ENCODE measurements at regions not wholly inside any gene's neighbourhood (a gene's known extent, or its start where the extent isn't known, plus 50 kb on each side); places are given as distances from the start of the nearest gene placed in this dataset.

- TF ChIP-seq EZH2 (IDR thresholded peaks at IDR 0.05; ENCODE audit: low read length) (no peak), CTCF (optimal IDR thresholded peaks at IDR 0.05 in 1 of 3, IDR thresholded peaks at IDR 0.05 in 1 of 3, conservative IDR thresholded peaks at IDR 0.05 in 1 of 3; ENCODE audit: extremely low read depth in 1 of 3, insufficient read depth in 2 of 3, low read length in 3 of 3) (no peak)
Measured at GRCh38 chr10:58081353-58081752, 186.3 kb downstream of the IPMK start.

Measured in keratinocyte (primary cell).